Eye (tissue), 1 donor: ENCODE measurements at regions not wholly inside any gene's neighbourhood (a gene's known extent, or its start where the extent isn't known, plus 50 kb on each side); places are given as distances from the start of the nearest gene placed in this dataset.
A peak's percentile ranks its signal among the peaks of the same experiment; 100 is the strongest.

ENCODE experiments used
- DNase-seq: peaks from one replicate; pipeline ENCODE4 v3.0.0-alpha.2; 2015

DNA sequence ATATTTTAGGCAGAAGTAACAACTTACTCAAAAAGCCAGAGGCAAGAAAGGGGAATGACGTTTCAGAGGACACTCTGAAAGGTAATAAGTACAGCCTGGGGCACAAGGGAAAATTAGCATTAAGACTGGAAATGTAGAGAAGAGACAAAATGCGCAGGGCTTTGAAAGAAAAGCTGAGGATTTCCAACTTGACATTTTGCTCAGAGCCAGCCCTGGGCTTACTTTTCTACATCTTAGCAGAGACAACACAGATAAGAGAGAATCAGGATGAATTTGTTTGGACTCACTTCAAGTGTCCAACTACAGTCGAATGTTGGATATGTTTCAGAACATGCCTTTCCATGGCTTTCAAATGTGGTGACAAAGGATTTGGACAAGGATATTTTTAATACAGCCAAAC lies 808.9 kb upstream of the LUZP2 start:
- no peak for DNase-seq

DNA sequence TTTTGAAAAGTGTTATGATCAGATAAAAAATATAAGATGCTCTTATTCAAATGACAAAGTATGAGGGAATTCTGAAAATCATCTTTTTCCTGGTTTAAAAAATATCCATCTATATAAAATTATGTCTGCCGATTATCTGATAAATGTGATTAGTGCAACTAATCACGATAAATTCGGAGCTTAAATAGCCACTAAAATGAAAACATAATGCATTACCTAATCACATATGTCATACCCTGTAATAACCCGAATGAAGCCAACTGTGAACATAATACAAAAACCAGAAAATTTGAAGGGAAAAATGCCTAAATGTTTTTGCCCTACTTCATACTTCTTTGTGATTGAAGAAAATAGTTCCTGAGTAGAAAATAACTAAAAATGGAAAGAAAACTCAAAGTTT lies 808.4 kb upstream of the LUZP2 start:
- DNase-seq = no peak

DNA sequence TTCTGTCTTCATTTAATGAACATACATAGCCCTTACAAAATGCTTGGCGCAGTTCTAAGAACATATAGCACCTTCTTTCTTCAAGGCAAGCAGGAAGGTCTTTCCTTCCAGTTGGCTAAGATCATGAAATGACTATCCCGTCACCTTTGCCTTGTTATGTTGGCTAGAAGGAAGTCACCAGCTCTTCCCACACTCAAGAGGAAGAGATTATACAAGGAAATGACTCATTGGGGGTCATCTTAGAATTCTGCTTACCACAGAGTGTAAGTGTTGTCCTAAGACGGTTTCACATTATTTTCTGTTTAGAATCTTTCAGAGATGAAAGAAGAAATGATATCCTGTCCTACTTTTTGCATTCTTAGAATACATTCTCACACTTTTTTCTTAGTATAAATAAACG lies 808.0 kb upstream of the LUZP2 start:
- DNase-seq = no peak

DNA sequence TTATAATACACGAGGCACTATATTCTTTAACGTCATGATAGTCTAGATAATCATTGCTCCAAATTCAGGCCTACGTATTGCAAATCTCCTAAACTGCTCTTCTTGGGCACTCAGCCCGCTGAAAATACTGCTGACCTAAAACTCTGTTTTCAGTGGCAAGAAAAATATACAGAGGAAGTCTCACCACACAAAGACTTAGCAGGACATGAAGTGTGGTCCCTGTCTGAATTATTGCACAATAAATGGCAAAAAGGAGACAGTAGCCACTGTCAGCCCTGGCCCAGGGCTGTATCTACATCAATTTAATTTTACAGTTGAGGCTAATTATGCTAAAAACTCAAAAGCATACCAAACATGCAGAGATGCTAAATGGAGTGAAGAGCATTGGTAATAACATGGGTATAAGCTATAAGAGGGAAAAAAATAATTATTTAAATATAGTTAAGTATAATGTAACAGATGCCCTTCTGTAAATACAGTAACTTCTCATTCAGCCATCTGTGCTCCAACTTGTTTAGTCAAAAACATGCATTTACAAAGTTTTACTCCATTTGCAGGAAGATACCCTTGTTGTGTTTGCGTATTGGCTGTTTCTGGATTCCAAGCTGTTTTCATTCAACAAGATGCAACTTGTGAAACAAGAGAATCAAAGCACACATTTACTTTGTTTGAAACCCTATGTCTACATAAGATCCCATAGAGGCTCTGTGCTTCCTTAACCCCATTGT lies 800.0 kb upstream of the LUZP2 start:
- no peak for DNase-seq

DNA sequence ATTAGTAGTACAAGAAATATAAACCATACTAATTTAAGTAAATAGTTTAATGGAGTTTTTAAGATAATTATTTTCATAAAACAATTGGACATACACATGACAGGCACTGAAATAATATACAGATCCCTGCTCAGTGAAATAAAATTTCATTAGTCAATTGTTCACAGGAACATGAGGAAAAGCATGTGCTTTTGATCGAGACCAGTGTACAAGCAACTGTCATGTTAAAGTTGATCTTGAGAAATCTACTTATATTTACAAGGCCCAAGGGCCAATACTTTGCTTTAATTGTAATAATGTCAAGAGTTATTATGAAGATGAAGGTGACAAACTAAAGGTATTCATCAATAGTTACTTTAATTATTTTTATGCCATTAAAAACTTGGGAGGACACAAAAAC lies 792.7 kb upstream of the LUZP2 start:
- DNase-seq = no peak

DNA sequence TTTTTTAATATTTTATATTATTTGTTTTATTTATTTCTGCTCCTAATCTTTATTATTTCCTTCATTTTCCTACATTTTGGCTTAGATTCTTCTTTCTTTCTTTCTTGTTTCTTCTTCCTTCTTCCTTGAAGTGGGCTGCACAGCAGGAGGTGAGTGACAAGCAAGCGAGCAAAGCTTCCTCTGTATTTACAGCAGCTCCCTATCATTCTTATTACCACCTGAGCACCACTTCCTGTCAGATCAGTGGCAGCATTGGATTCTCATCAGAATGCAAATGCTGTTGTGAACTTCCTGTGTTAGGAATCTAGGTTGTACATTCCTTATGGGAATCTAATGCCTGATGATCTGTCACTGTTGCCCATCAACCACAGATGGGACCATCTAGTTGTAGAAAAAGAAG lies 784.9 kb upstream of the LUZP2 start:
- DNase-seq = no peak

DNA sequence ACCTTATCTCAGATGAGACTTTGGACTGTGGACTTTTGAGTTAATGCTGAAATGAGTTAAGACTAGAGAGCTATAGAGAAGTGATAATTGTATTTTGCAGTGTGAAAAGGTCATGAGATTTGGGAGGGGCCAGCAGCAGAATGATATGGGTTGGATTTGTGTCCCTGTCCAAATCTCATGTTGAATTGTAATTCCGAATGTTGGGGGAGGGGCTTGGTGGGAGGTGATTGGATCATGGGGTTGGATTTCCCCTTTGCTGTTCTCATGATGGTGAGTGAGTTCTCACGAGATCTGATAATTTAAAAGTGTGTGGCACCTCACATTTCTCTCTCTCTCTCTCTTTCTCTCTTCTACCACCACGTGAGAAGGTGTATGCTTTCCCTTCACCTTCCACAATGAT lies 777.8 kb upstream of the LUZP2 start:
- DNase-seq = no peak

DNA sequence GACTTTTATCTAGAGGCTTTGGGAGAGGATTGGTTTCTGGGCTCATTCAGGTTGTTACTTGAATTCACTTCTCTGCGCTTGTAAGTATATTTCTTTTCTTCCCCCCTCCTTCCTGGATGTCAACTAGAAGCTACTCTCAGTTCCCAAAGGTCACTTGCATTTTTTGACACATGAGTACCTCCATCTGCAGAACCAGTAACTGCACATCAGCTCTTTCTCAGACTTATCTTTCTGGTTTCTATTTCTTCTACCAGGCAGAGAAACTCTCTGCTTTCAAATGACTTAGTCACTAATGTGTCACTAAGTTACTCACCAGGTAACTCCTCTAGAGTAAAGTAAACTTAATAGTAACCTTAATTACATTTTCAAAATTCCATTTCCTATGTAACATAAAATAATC lies 773.0 kb upstream of the LUZP2 start:
- DNase-seq = peak; percentile 6

DNA sequence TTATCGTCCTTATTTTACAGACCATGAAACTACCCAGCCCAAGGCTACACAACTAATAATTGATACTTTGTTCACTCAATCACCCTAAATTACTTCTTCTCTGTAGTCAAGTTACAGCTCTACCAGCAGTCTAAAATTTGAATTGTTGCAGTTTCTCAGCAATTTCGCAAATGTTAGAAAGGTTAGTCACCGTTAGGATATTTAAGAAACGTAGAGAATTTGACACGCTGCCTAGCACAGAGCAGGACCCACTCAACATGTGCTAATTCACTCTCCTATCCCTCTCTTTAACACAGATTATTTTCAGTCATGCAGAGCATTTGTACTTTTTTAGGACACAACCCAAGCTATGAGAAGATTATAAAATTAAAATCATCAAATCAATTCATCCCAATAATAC lies 771.1 kb upstream of the LUZP2 start:
- DNase-seq = no peak

DNA sequence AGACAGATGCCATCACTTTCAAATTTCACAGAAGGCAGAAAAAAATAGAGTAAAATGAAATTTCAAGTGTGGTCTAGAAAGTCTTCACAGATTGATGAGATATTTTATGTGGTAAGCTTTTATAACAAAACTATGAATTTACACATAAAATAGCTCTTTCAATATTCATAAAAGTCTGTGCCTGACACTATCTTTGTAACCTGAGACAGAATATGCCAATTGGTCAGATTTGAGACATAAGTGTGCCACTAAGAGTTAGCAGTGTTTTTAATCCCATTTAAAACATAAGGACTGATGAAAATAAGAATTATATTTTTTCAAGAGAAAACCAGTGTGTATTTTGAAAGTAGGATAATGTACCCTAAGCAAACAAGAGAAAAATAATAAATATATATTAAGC lies 769.5 kb upstream of the LUZP2 start:
- no peak for DNase-seq

DNA sequence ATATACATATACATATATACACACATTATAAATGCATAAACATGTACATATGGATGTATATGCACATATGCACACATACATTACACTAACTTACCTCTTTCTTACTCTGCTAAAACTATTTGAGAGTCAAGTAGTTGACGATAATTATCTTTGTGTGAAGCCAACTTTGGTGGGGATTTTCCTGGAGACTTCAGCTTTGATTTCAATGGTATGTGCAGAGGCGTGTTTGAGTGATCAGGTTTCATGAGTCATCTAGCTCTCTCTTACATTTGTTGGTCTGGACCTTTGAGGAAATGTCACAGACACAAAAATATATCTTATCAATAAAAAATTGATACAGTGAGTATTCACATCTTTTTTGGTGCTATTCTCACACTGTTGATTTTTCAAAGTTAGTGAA lies 769.1 kb upstream of the LUZP2 start:
- DNase-seq = peak; percentile 16

DNA sequence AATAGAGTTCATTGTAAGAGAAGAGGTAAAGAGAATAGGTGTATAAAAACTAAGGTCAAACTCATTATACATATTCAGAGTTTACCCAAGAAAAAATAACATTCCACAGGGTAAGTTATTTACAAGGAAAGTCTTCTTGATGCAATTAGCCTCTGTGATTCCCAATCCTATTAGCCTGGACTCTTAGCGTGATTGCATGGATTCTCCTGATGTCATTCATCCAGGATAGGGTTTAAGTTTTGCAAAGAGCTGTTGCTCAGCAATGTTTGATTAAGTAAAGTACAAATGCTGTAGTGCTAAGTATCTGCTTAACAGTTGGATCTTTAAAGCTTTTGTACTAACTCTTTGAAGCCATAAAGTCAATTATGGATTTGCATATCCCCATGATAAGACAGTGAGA lies 767.8 kb upstream of the LUZP2 start:
- no peak for DNase-seq

DNA sequence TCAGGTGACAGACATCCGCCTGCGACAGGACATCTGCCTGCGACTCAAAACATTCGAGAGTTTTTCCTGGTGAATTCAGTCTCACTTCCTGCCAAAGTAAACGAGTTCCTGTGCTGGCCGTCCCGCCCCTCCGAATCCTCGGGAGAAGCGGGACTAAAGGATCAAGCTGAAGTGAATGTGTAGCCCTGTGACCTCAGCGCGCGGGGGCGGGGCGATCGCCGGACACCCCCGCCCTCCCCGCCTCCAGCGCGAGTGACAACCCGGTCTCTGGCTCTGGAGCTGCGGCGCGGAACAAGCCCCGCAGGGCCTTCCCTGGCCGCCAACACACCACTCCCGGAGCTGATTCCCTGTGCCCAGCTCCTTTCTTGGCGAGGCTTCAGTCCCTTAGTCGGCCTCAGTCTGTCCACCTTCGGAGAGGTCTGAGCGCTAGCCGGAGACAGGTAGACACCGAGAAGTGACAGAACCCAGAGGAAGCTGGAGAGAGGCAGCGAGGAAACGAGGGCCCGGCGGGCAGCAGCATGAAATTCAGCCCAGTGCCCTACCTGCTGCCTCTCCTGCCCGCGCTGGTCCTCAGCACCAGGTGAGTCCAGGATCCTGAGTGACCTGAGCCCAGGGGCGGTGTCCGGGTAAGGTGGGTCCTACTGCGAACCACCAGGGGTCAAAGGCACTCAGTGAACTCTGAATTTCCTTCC lies 766.4 kb upstream of the LUZP2 start:
- DNase-seq = no peak

DNA sequence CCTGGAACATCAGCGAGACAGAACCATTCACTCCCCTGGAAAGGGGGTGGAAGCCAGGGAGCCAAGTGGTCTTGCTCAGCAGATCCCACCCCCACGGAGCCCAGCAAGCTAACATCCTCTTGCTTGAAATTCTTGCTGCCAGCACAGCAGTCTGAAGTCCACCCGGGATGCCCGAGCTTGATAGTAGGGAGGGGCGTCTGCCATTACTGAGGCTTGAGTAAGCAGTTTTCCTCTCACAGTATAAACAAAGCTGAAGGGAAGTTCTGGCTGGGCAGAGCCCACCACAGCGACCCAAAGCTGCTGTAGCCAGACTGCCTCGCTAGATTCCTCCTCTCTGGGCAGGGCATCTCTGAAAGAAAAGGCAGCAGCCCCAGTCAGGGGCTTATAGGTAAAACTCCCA lies 764.8 kb upstream of the LUZP2 start:
- no peak for DNase-seq

DNA sequence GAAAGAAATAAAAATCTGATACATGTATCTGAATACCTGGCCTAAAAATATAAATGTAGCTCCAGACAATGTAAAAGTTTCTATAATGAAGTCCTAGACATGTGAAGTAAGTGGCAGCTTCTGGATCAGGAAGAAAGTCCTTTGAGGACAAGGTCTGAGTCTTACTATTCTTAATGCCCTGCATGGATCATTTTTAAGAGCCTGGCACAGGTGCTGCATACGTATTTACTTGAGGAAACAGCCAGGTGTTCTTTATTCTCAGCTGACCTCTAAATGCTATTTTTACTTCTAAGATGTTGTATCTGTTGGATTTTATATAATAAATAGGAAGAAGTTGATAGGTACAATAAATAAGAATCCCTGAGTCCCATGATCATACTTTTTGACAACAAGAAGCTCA lies 750.0 kb upstream of the LUZP2 start:
- DNase-seq = no peak

DNA sequence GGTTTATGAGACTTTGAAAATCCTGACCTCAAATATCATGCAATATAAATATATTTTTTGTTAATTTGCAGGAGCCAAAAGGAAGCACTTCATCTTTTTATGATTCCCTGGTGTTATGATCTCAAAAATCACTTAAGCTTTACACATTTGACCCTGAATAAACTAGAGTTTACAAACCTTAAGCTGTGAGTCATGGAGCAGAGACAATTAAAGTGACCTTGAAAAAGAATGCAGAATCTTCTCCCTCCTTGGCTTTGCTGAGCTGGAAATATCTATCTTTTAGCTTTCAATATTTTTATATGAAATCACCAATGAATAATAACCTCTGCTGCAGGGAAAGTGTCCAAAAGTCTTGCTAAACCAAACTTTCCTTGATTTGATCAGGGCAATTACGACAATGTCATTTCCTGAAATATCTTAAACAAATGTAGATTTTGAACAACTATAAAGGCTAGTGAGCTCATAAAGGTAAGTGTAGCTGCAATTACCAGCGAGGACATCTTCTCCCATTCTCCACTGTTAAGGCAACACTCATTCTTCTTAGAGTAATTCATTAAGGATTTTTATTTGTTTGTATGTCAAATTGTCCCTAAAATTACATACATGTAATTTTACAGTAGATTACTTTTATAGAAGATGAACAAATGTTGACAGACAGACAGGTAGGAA lies 747.0 kb upstream of the LUZP2 start:
- DNase-seq = no peak

DNA sequence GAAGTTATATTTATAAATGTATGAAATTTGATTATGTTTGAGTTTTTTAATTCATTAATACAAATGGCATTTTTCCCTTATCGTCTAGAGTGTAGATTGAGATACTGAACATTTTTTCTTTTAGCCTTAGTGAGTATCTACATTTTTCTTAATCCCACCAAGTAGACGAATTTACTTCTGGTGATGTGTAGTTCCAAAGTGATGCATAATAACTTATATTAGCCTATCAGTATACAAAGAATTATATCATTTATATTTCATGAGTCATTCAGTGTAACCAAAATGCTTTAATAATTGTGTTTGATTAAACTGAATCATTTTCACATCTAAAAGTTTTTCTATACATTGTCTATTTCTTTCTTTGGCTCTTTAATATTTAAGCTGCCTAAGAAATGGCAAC lies 745.6 kb upstream of the LUZP2 start:
- DNase-seq = no peak

DNA sequence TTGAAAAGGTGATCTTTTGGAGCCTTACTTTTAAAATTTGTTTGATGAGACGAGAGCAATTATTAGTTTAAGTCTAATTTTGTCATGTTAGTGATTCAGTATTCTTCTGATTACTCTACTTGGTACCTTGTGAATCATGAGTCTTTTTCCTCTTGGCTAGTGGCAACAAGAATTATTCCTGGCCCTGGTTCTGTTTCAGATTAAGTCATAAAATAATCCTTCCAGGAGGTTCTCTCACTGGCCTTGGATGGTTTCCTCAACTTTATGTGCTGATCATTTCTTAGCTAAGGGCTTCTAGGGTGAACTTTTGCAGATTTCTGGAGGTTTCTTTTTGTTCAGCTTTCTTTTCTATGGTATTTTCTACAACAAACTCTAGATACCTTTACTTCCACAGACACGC lies 741.8 kb upstream of the LUZP2 start:
- DNase-seq = no peak

DNA sequence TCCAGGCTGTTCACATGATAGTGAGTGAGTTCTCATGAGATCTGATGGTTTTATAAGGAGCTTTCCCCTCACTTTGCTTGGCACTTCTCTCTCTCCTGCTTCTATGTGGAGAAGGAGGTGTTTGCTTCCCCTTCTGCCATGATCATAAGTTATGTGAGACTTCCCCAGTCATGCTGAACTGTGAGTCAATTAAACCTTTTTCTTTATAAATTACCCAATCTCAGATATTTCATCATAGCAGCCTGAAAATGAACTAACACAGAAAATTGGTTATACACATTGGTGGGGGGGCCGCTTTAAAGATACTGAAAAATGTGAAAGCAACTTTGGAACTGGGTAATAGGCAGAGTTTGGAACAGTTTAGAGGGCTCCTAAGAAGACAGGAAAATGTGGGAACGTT lies 741.1 kb upstream of the LUZP2 start:
- no peak for DNase-seq

DNA sequence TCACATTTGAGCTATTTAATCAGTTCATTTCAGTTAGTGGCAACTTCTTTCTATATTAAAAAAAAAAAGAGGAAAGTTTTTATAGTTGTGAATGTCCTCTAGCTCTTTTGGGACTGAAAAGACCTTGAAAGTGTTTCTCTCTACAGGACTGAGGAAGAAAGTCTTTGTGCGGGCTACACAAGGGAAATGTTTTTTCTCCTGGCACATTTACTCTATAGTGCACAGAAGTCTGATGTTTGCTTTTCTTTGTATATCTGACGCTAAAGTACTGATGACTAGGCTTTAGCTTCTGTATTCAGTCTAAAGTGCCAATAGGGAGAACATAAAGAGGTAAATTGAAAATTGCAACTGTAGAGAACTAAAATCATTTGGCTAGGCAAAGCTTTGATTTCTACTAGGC lies 737.4 kb upstream of the LUZP2 start:
- no peak for DNase-seq

DNA sequence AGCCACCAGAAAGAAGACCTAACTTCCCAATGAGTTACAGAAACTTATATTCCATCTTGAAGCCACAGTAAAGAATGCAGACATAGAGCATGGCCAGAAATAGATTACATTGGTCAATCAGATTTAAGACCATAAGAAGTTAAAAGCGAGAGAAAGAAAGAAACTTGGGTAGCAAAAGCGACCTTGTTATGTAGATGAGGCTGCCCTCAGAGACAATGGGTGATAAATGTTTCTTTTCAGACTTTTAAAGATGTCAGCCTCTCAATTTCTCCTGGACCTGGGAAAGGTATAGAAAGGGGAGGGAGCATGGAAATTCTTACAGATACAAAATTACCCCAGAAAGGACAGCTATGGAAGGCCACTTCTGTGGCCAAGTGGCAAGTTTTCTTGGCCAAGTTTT lies 732.6 kb upstream of the LUZP2 start:
- DNase-seq = no peak

DNA sequence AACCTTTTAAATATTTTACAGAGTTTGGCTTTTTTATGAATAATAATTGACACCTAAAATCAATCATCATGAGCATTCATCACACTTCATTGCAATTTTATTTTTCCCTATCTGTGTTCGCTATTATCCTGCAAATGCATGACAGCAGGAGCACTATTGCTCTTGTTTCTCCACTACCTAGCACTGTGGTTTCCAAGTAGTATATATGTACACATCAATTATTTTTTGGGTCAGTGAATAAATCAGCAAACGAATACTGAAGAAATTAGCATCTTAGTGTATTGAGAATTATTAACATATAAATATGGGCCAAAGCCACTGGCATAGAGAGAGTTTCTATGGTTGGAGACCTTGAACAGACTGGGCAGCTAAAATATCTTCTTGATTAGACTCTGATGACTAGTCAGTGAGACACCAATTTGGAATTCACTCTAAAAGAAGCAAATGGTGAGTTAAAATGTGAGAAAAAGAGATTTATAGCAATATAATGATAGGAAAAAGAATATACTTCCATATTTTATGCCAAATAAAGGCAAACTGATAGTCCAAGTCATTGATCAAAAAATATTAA lies 731.1 kb upstream of the LUZP2 start:
- no peak for DNase-seq

DNA sequence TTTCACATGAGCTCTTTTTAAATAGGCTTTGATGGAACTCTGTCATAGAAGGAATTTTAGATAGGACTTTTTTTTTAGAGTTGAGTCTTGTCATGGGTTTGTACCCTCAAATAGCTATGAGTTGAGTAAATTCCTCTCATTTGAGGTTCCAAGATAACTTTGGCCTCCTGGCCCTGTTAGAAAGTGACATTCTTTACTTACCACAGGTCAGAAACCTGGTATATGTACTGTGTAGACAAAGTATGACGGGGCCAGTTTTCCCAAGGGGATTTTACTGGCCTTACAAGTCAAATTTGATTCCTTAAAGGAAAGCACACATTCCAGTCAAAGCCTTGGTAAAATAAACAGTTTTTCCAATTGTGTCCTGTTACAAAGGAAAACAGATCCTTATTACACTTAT lies 729.3 kb upstream of the LUZP2 start:
- DNase-seq = no peak

DNA sequence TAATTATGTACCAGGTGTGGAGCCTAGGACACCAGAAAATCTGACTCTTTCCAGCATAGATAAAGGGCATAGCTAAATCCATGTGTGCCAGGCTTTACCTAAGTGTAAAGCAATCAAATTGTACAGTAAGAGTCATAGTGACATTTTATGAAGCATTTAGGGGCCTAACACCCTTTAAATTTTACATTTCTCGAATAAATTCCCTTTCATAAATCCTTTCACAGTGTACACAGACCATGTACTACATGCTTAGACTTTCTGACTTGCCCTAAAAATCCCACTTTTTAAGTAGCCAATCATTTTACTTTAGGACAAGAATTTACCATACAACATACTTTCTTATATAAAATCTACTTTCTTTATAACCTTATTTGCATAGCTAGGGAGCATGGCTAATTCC lies 727.6 kb upstream of the LUZP2 start:
- no peak for DNase-seq
